ENCODE measurements at regions not wholly inside any gene's neighbourhood (a gene's known extent, or its start where the extent isn't known, plus 50 kb on each side); places are given as distances from the start of the nearest gene placed in this dataset.

- H3K27ac ChIP-seq (ENCODE audit: insufficient read depth, low read length): no peak overlapping the region
- H3K79me1 ChIP-seq (ENCODE audit: low read depth in 1 of 2, low read length in 2 of 2): no peaks in the 10 kb centered on the region
- H4K5ac ChIP-seq (ENCODE audit: low read depth, low read length): no peak overlapping the region
- no peaks in the 10 kb centered on the region for H3K9me1 ChIP-seq (ENCODE audit: insufficient read depth, low read length)
- 83% methylated on average over 1 of the region's 5 CpGs; no CpG with 5 or more reads in 1 of the 2 experiments for WGBS, 2 experiments (ENCODE audit: extremely low coverage in 2 of 2, insufficient read length in 1 of 2)
- no peak overlapping the region for H3K14ac ChIP-seq (replicated peaks; ENCODE audit: low read depth, low read length)
- no TSS peak for BruUV-seq (replicated peaks)
- ATAC-seq (ENCODE audit: low read depth): no peak
- in situ Hi-C loops (cut with MboI; ENCODE audit: low sequenced_read_pairs) (no loop called here), dilution Hi-C loops (cut with HindIII; ENCODE audit: low sequenced_read_pairs, unreplicated experiment) (no loop called here), intact Hi-C loops (cut with micrococcal nuclease) (no loop called here)
- H3K4me2 ChIP-seq (ENCODE audit: low read depth, low read length): no peak overlapping the region
- H3K36me3 ChIP-seq (ENCODE audit: control insufficient read depth, insufficient read depth, low read length): no peaks in the 10 kb centered on the region
- no peaks in the 10 kb centered on the region for H3K27me3 ChIP-seq (ENCODE audit: control insufficient read depth, insufficient read depth, low read length)
- H3K18ac ChIP-seq (ENCODE audit: low read depth, low read length): no peak overlapping the region
- H3K23ac ChIP-seq (ENCODE audit: low read depth, low read length): no peak overlapping the region
- H2AFZ ChIP-seq (replicated peaks; ENCODE audit: low read length, poor library complexity): no peak overlapping the region
- H3K9ac ChIP-seq (ENCODE audit: low read depth, low read length): no peak overlapping the region
- ChIA-PET CTCF (no interaction called here), POLR2A (ENCODE audit: unreplicated experiment) (no interaction called here)
- no peak overlapping the region for H2BK120ac ChIP-seq (ENCODE audit: low read depth, low read length)
- TF ChIP-seq MXI1 (IDR thresholded peaks at IDR 0.05; ENCODE audit: borderline replicate concordance, low read depth, low read length) (no peak), RCOR1 (IDR thresholded peaks at IDR 0.05; ENCODE audit: insufficient replicate concordance, low read length) (no peak), BHLHE40 (IDR thresholded peaks at IDR 0.05; ENCODE audit: low read depth, low read length) (no peak), MAFK (IDR thresholded peaks at IDR 0.05; ENCODE audit: low read depth, low read length) (no peak), USF2 (IDR thresholded peaks at IDR 0.05; ENCODE audit: low read depth, low read length) (no peak), FOS (IDR thresholded peaks at IDR 0.05; ENCODE audit: low read depth, low read length) (no peak), CHD1 (IDR thresholded peaks at IDR 0.05; ENCODE audit: low read depth, low read length) (no peak), RFX5 (IDR thresholded peaks at IDR 0.05; ENCODE audit: low read depth, low read length) (no peak), MAZ (IDR thresholded peaks at IDR 0.05; ENCODE audit: borderline replicate concordance, low read depth, low read length) (no peak), POLR2A (IDR thresholded peaks at IDR 0.05; ENCODE audit: low read depth, low read length) (no peak), SMC3 (IDR thresholded peaks at IDR 0.05; ENCODE audit: low read depth, low read length) (no peak), RAD21 (IDR thresholded peaks at IDR 0.05; ENCODE audit: low read length) (no peak), CEBPB (IDR thresholded peaks at IDR 0.05; ENCODE audit: low read depth, low read length) (no peak), CTCF (conservative IDR thresholded peaks at IDR 0.05; ENCODE audit: low read depth, low read length) (no peak), ELK1 (IDR thresholded peaks at IDR 0.05; ENCODE audit: borderline replicate concordance, low read depth, low read length) (no peak), NFE2L2 (IDR thresholded peaks at IDR 0.05; ENCODE audit: low read depth, low read length) (no peak)
- H4K91ac ChIP-seq (ENCODE audit: insufficient read depth, low read depth, low read length): no peak overlapping the region
- H2BK20ac ChIP-seq (ENCODE audit: low read depth, low read length): no peak overlapping the region
- DNase-seq: no peak
- H2BK5ac ChIP-seq (ENCODE audit: low read depth, low read length, poor library complexity, severe bottlenecking): no peak overlapping the region
- no peak overlapping the region for H2AK5ac ChIP-seq (ENCODE audit: low read depth, low read length)
- H4K8ac ChIP-seq (ENCODE audit: low read depth in 2 of 2, low read length in 2 of 2): no peak overlapping the region
- no peak overlapping the region for H3K56ac ChIP-seq (ENCODE audit: extremely low read depth, insufficient read depth, low read length)
- H3K4me1 ChIP-seq (ENCODE audit: control insufficient read depth, insufficient read depth, low read length): peaks cover 15% of the 10 kb centered on the region; the same call in 1 of the 2 replicates
- H2BK15ac ChIP-seq (ENCODE audit: low read depth, low read length): no peak overlapping the region
- peaks cover 7% of the 10 kb centered on the region for H3K9me3 ChIP-seq (ENCODE audit: control insufficient read depth, insufficient read depth, low read length)
- H2AK9ac ChIP-seq (replicated peaks; ENCODE audit: low read depth, low read length, poor library complexity): peak overlapping the region; percentile 33
- no peak overlapping the region for H3K4ac ChIP-seq (ENCODE audit: low read depth, low read length)
- no peak overlapping the region for H3K4me3 ChIP-seq (ENCODE audit: insufficient read depth, low read depth, low read length)
- H4K20me1 ChIP-seq (ENCODE audit: insufficient read depth, low read length): no peaks in the 10 kb centered on the region
Observed at GRCh38 chr9:129355631-129356030, 177.6 kb upstream of the IER5L start.
